ENCODE measurements at regions not wholly inside any gene's neighbourhood (a gene's known extent, or its start where the extent isn't known, plus 50 kb on each side); places are given as distances from the start of the nearest gene placed in this dataset.

DNA sequence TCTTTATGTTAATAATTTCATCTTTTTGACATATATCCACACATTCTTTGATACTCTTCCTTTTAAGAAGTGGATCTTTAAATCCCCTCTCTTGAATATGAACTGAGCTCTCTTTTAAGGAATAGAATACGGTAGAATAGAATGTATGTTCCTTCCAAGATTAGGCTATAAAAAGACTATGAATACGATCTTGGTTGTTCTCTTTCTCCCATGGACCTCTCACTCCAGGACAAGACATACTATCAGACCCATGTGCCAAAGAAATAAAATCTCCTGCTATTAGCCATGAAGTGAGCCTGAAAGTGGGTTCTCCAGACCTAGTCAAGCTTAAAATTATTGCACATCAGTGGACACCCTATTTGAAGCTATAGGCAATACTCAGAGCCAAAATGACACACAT lies 392.2 kb upstream of the ANO3 start:
- no peak overlapping the region for H3K4me3 Mint-ChIP-seq
- H3K27me3 Mint-ChIP-seq (ENCODE audit: low read depth in 2 of 2), result no peaks in the 10 kb centered on the region
- no peaks in the 10 kb centered on the region for H3K27me3 ChIP-seq (ENCODE audit: control insufficient read depth, insufficient read depth, low read length)
- H3K4me1 ChIP-seq (ENCODE audit: control insufficient read depth, insufficient read depth, low read length), result no peaks in the 10 kb centered on the region
- intact Hi-C loops (cut with micrococcal nuclease), result no loop called here
- H3K9me3 ChIP-seq (ENCODE audit: control insufficient read depth, insufficient read depth, low read length), result peaks cover 7% of the 10 kb centered on the region
- TF ChIP-seq, protein P1, sequence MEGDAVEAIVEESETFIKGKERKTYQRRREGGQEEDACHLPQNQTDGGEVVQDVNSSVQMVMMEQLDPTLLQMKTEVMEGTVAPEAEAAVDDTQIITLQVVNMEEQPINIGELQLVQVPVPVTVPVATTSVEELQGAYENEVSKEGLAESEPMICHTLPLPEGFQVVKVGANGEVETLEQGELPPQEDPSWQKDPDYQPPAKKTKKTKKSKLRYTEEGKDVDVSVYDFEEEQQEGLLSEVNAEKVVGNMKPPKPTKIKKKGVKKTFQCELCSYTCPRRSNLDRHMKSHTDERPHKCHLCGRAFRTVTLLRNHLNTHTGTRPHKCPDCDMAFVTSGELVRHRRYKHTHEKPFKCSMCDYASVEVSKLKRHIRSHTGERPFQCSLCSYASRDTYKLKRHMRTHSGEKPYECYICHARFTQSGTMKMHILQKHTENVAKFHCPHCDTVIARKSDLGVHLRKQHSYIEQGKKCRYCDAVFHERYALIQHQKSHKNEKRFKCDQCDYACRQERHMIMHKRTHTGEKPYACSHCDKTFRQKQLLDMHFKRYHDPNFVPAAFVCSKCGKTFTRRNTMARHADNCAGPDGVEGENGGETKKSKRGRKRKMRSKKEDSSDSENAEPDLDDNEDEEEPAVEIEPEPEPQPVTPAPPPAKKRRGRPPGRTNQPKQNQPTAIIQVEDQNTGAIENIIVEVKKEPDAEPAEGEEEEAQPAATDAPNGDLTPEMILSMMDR (IDR thresholded peaks at IDR 0.05), result no peak
- no peak overlapping the region for H3K27ac Mint-ChIP-seq
- WGBS (ENCODE audit: insufficient coverage), result 73% methylated on average over 1 of the region's 2 CpGs
- peaks cover 6 to 12% of the 10 kb centered on the region in 2 donors for H3K9me3 Mint-ChIP-seq
- H3K4me3 ChIP-seq (ENCODE audit: low read length), result no peak overlapping the region
- no peak overlapping the region for H3K27ac ChIP-seq (ENCODE audit: low read length)
- ATAC-seq (no peak), DNase-seq (no peak)
- no peaks in the 10 kb centered on the region for H3K36me3 Mint-ChIP-seq
- no peaks in the 10 kb centered on the region for H3K4me1 Mint-ChIP-seq
- no peaks in the 10 kb centered on the region for H3K36me3 ChIP-seq (ENCODE audit: control insufficient read depth, insufficient read depth, low read length)

DNA sequence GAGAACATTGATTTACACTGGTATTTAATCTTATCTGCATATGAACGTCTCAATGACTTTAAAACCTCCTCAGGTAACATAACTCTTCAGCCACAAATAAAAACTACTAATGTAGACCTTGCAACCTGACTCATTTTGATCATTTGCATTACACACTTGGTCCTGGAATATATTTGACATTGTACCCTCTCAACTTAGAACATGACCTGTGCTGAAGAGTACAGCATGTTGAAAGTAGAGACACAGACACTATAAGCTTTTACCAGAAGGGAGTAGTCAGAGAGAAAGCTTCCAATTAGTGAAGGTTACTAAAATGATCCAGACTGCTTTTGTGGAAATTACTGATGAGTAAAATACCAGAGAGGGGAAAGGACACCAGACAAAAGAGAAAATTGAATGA lies 390.6 kb upstream of the ANO3 start:
- Mint-ChIP-seq H3K4me1 (no peaks in the 10 kb centered on the region), H3K36me3 (no peaks in the 10 kb centered on the region), H3K9me3 (peaks cover 4 to 11% of the 10 kb centered on the region in 2 donors), H3K4me3 (no peak overlapping the region), H3K27ac (no peak overlapping the region), H3K27me3 (ENCODE audit: low read depth in 2 of 2) (no peaks in the 10 kb centered on the region)
- Histone ChIP-seq H3K4me1 (ENCODE audit: control insufficient read depth, insufficient read depth, low read length) (no peaks in the 10 kb centered on the region), H3K36me3 (ENCODE audit: control insufficient read depth, insufficient read depth, low read length) (no peaks in the 10 kb centered on the region), H3K27me3 (ENCODE audit: control insufficient read depth, insufficient read depth, low read length) (no peaks in the 10 kb centered on the region), H3K9me3 (ENCODE audit: control insufficient read depth, insufficient read depth, low read length) (peaks cover 14% of the 10 kb centered on the region), H3K27ac (ENCODE audit: low read length) (no peak overlapping the region), H3K4me3 (ENCODE audit: low read length) (no peak overlapping the region)
- ATAC-seq (no peak), DNase-seq (no peak)
- TF ChIP-seq, protein P1 (IDR thresholded peaks at IDR 0.05), result no peak
- 60% methylated on average over 1 of the region's 1 CpG for WGBS (ENCODE audit: insufficient coverage)
- intact Hi-C loops (cut with micrococcal nuclease), result no loop called here

DNA sequence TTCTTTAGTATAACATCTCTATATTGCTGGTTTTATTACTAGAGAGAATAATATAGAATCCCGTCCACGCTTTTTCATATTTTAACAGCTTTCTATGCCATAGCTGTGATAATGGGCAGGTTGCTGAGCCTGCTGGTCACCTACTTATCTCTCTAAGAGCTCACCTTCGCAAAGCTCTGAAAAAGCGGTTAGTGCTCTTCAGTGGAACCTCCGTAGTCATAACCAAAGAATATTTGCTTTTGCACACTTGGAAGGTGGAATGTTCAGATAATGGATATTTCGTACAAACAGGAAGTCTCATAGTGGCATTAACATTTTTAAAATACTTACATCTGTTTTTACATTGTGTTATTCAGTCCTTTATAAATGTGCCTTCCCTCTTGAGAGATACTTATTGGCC lies 388.9 kb upstream of the ANO3 start:
- DNase-seq, result no peak
- no peaks in the 10 kb centered on the region for H3K27me3 ChIP-seq (ENCODE audit: control insufficient read depth, insufficient read depth, low read length)
- ATAC-seq, result no peak
- H3K27ac Mint-ChIP-seq, result no peak overlapping the region
- H3K36me3 Mint-ChIP-seq, result no peaks in the 10 kb centered on the region
- no peaks in the 10 kb centered on the region for H3K4me1 ChIP-seq (ENCODE audit: control insufficient read depth, insufficient read depth, low read length)
- no peaks in the 10 kb centered on the region for H3K27me3 Mint-ChIP-seq (ENCODE audit: low read depth in 2 of 2)
- no peaks in the 10 kb centered on the region for H3K4me1 Mint-ChIP-seq
- peaks cover 14% of the 10 kb centered on the region for H3K9me3 ChIP-seq (ENCODE audit: control insufficient read depth, insufficient read depth, low read length)
- H3K4me3 Mint-ChIP-seq, result no peak overlapping the region
- no peak overlapping the region for H3K4me3 ChIP-seq (ENCODE audit: low read length)
- peaks cover 4 to 11% of the 10 kb centered on the region in 2 donors for H3K9me3 Mint-ChIP-seq
- intact Hi-C loops (cut with micrococcal nuclease), result no loop called here
- H3K27ac ChIP-seq (ENCODE audit: low read length), result no peak overlapping the region
- TF ChIP-seq, protein P1 (IDR thresholded peaks at IDR 0.05), result no peak
- WGBS (ENCODE audit: insufficient coverage), result 90% methylated on average over 2 of the region's 6 CpGs
- no peaks in the 10 kb centered on the region for H3K36me3 ChIP-seq (ENCODE audit: control insufficient read depth, insufficient read depth, low read length)

Measured in natural killer cell (primary cell).